T-cell (primary cell): ENCODE measurements at regions not wholly inside any gene's neighbourhood (a gene's known extent, or its start where the extent isn't known, plus 50 kb on each side); places are given as distances from the start of the nearest gene placed in this dataset.

Source experiments
- ATAC-seq, 4 experiments: fragments of 200-7000 bp in 3 of 4; fragments of 150-1000 bp in 1 of 4; cut with Tn5 transposase; replicated peaks in 1 of 4; 1 replicate in 3 of 4; 2 replicates in 1 of 4; pipeline ENCODE4 v1.10.0; 2021; ENCODE audit warnings: moderate library complexity in 3 of 4, mild to moderate bottlenecking in 2 of 4, moderate number of reproducible peaks in 1 of 4
- CTCF ChIA-PET, 2 donors: fragments of 300-600 bp; sonication (Branson Sonifier 250); formaldehyde crosslinking; loops; one replicate each; lab custom pipeline; 2022; ENCODE audit warnings: antibody characterized with exemption in 2 of 2; lab: Charles Lee
- POLR2A ChIA-PET, 2 donors: fragments of 300-600 bp; sonication (Branson Sonifier 250); formaldehyde crosslinking; loops; one replicate each; lab custom pipeline; 2022; ENCODE audit warnings: antibody characterized with exemption in 2 of 2; lab: Charles Lee
- DNase-seq, 35 experiments: peaks; one replicate each; pipeline versions ENCODE4 v3.0.0 to v3.0.0-alpha.2; 2013 to 2023
- H3K27ac ChIP-seq: one replicate; pipeline ENCODE4 v1.5.1; 2013; ENCODE audit warnings: low read length
- H3K27me3 ChIP-seq, 2 experiments: replicated peaks in 1 of 2; 1 replicate in 1 of 2; 2 replicates in 1 of 2; pipeline versions ENCODE4 v1.6.1 to v1.7.0; 2013; ENCODE audit warnings: low read length in 1 of 2, mixed read lengths in 1 of 2; ENCODE audit not compliant: control insufficient read depth in 2 of 2, insufficient read depth in 2 of 2; ENCODE audit errors: extremely low read depth in 1 of 2
- H3K36me3 ChIP-seq, 2 donors: 1 replicate in 1 of 2; 2 replicates in 1 of 2; pipeline versions ENCODE4 v1.6.1 to v1.7.0; 2013; ENCODE audit warnings: low read length in 1 of 2; ENCODE audit not compliant: control insufficient read depth in 2 of 2, insufficient read depth in 1 of 2; ENCODE audit errors: extremely low read depth in 1 of 2
- H3K4me1 ChIP-seq, 2 experiments: 1 replicate in 1 of 2; 2 replicates in 1 of 2; pipeline versions ENCODE4 v1.6.1 to v1.7.0; 2013; ENCODE audit warnings: low read length in 2 of 2, mixed read lengths in 1 of 2; ENCODE audit not compliant: insufficient read depth in 2 of 2, control insufficient read depth in 1 of 2; ENCODE audit errors: extremely low read depth in 1 of 2
- H3K4me3 ChIP-seq, 2 donors: 1 replicate in 1 of 2; 2 replicates in 1 of 2; pipeline versions ENCODE4 v1.5.1 to v1.7.0; 2013; ENCODE audit warnings: mild to moderate bottlenecking in 2 of 2, low read length in 1 of 2, moderate library complexity in 1 of 2; ENCODE audit not compliant: control insufficient read depth in 1 of 2; ENCODE audit errors: extremely low read depth in 1 of 2
- H3K9me3 ChIP-seq: 2 replicates; pipeline ENCODE4 v1.7.0; 2013
- H3K27ac Mint-ChIP-seq, 2 donors: one replicate each; pipeline ENCODE4 v1.8.0; 2020 to 2021; ENCODE audit warnings: mild to moderate bottlenecking in 2 of 2, mixed read lengths in 2 of 2
- H3K27me3 Mint-ChIP-seq, 2 donors: one replicate each; pipeline ENCODE4 v1.8.0; 2021 to 2022; ENCODE audit warnings: mixed read lengths in 2 of 2
- H3K36me3 Mint-ChIP-seq: one replicate; pipeline ENCODE4 v1.8.0; 2021; ENCODE audit warnings: mixed read lengths
- H3K4me1 Mint-ChIP-seq, 3 donors: one replicate each; pipeline ENCODE4 v1.8.0; 2020 to 2022; ENCODE audit warnings: mixed read lengths in 3 of 3, mild to moderate bottlenecking in 1 of 3
- H3K4me3 Mint-ChIP-seq, 3 donors: one replicate each; pipeline ENCODE4 v1.8.0; 2020 to 2022; ENCODE audit warnings: mild to moderate bottlenecking in 3 of 3, mixed read lengths in 3 of 3, moderate library complexity in 3 of 3
- H3K9me3 Mint-ChIP-seq, 3 donors: one replicate each; pipeline ENCODE4 v1.8.0; 2020 to 2022; ENCODE audit warnings: mixed read lengths in 3 of 3
- WGBS: methylation state at CpG from one replicate; pipeline ENCODE4 v1.1.5; 2013; ENCODE audit warnings: missing lambda C conversion rate; ENCODE audit not compliant: insufficient coverage; 5-methylcytosine and 5-hydroxymethylcytosine counted together

DNA sequence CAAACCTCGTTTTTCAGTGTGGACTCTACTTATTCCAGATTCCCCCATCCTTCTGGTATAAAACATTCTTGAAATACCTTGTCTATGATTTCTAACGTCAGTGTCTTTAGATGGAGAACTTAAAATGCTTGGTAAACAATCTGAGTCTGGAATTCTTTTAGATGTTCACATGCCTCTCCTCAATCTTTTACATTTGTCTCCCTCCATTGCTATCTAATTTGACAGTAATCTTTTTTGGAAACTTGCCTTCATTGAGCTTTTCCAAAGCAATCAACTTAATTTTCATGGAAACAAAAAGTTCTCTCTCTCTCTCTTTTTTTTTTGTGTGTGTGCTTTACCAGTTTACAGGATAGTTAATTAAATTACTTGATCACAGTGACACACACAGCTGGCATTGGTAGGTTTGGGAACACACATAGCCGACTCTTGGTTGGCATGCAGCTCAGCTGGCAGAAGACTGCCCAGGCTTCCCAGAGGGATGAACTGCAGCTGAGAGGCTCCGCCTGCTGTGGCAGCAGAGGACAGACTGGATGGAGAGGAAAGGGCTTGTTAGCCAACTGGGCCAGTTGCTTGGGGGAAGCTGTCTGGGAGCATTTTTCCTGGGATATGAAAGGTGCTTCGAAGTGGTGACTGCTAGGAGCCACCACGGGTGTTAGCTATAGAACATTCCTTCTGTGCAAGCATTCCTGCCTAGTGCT is 271.3 kb downstream of the ZSWIM6 start:
- H3K4me1 Mint-ChIP-seq: no peaks in the 10 kb centered on the region
- no peak overlapping the region for H3K27ac ChIP-seq
- POLR2A ChIA-PET: no interaction called here
- no peak overlapping the region for H3K4me3 ChIP-seq
- 91% methylated on average over 4 of the region's 6 CpGs for WGBS
- H3K27me3 Mint-ChIP-seq: peaks cover 4 to 25% of the 10 kb centered on the region in 2 donors
- H3K4me3 Mint-ChIP-seq: no peak overlapping the region
- DNase-seq: no peak
- no peaks in the 10 kb centered on the region for H3K9me3 ChIP-seq
- no peak overlapping the region for H3K27ac Mint-ChIP-seq
- no peaks in the 10 kb centered on the region for H3K4me1 ChIP-seq
- no peaks in the 10 kb centered on the region for H3K36me3 ChIP-seq
- no peaks in the 10 kb centered on the region for H3K9me3 Mint-ChIP-seq
- no peaks in the 10 kb centered on the region for H3K36me3 Mint-ChIP-seq
- ATAC-seq: no peak
- CTCF ChIA-PET: no interaction called here
- peaks cover 0 to 11% of the 10 kb centered on the region in 2 experiments for H3K27me3 ChIP-seq

DNA sequence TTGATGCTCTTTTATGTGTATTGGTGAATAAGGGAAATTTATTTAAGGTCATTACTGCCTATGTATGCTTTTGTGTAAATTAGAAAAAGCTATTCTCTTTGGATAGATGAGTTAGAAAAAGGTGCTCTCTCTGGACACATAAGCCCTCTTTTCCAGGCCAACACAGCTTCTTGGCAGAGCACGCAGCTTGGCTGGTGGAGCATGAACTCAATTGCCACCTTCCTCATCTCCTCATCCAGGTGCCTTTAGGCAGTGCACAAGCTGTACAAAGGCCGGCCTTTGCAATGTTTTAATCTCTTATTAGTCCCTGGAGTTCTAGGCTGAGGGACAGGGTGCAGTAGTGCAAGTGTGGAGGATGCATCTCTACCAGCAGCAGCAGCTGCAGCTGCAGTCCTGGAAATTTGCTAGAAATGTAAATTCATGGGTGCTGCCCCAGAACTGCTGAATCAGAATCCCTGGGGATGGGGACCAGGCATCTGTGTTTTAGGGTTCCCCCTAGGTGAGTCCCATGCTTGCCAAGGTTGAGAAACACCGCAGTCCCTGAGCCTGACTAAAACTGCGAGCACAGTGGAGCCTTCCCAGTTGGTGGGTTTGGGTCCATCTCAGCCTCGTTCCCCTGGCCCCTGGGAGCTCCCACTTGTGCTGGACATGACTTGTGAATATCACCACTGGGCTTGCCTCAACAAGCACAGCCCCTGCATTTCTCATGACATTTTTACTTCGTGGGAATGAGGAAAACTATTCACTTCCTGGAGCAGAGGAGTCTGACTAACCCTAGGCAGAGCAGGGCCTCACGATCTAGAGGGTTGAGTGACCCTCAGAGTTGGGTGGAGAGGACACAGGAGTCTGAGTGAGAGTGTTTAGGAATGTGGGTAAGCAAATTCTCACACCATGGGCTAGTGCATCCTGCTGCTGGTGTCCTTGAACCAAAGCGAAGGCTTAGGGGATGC is 272.3 kb downstream of the ZSWIM6 start:
- Histone ChIP-seq H3K9me3 (no peaks in the 10 kb centered on the region), H3K4me1 (no peaks in the 10 kb centered on the region), H3K27me3 (peaks cover 0 to 13% of the 10 kb centered on the region in 2 experiments), H3K36me3 (no peaks in the 10 kb centered on the region), H3K27ac (no peak overlapping the region), H3K4me3 (no peak overlapping the region)
- no peaks in the 10 kb centered on the region for H3K36me3 Mint-ChIP-seq
- POLR2A ChIA-PET: no interaction called here
- ATAC-seq (no peak), DNase-seq (no peak)
- H3K9me3 Mint-ChIP-seq: no peaks in the 10 kb centered on the region
- CTCF ChIA-PET: no interaction called here
- H3K4me3 Mint-ChIP-seq: no peak overlapping the region
- peaks cover 4 to 24% of the 10 kb centered on the region in 2 donors for H3K27me3 Mint-ChIP-seq
- 91% methylated on average over 4 of the region's 8 CpGs for WGBS
- H3K4me1 Mint-ChIP-seq: no peaks in the 10 kb centered on the region
- no peak overlapping the region for H3K27ac Mint-ChIP-seq

DNA sequence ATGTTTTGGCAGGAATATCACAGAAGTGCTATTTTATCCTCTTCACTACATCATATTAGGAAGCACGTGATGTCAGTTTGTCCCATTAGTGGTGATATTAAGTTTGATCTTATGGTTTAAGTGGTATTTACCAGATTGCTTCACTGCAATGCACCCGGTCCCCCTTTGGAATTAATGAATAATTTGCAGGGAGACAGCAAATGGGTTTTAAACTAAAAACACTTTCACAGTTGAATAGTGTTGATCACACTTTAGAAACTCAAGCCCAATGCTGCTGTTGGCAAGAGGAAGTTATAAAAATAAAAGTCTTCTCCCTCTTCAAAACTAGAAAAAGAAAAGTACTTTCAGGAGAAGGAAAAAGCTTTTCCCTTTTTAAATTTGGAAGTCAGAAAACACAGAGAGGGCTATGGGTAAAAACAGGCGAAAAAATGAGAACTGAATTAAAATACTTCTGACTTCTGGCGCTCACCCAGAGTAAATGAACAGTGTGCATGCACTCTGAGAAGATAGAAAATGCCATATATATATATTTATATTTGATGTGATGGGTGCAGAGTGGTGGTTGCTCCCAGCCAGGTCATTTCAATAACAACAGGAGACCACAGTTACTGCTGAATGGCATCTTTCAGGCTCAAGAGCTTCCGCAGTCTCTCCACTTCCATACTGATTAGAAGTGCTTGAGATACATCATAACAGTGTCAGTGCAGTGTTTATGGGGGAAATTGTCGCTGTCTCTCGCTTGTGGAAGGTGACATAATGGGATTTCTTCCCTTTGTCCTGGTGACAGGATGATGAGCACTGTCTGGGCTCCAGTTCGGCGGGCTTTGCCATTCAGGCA is 278.0 kb downstream of the ZSWIM6 start:
- Histone ChIP-seq H3K9me3 (no peaks in the 10 kb centered on the region), H3K36me3 (no peaks in the 10 kb centered on the region), H3K27ac (no peak overlapping the region), H3K4me1 (no peaks in the 10 kb centered on the region), H3K4me3 (no peak overlapping the region), H3K27me3 (peaks cover 0 to 7% of the 10 kb centered on the region in 2 experiments)
- Mint-ChIP-seq H3K9me3 (no peaks in the 10 kb centered on the region), H3K4me1 (no peaks in the 10 kb centered on the region), H3K27ac (no peak overlapping the region), H3K36me3 (no peaks in the 10 kb centered on the region), H3K4me3 (no peak overlapping the region), H3K27me3 (peaks cover 15 to 18% of the 10 kb centered on the region in 2 donors)
- CTCF ChIA-PET: no interaction called here
- ATAC-seq (no peak), DNase-seq (no peak)
- POLR2A ChIA-PET: no interaction called here
- WGBS: no CpG with 5 or more reads among the region's 9 CpGs

DNA sequence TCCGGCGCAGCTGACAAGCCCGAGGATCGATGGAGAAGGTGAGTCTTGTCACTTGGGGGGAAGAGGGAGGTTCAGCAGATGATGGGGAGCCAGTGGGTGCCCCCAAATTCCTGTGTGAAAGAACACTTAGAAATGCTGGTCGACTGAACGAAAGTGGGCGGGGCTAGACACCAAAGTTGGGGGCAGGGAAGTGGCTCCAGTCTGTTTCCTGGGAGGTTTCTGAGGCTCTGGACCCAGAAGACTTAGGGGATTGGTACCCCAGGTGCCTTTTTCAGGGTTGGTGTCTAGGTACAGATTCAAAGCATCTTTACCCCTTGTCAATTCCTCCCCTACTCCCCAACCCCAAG is 278.6 kb downstream of the ZSWIM6 start:
- no peaks in the 10 kb centered on the region for H3K4me1 ChIP-seq
- H3K9me3 ChIP-seq: no peaks in the 10 kb centered on the region
- Mint-ChIP-seq H3K4me3 (no peak overlapping the region), H3K27ac (no peak overlapping the region), H3K27me3 (peaks cover 15% of the 10 kb centered on the region in 2 donors), H3K9me3 (no peaks in the 10 kb centered on the region), H3K36me3 (no peaks in the 10 kb centered on the region), H3K4me1 (no peaks in the 10 kb centered on the region)
- 68% methylated on average over 5 of the region's 7 CpGs for WGBS
- ATAC-seq: no peak
- ChIA-PET POLR2A (no interaction called here), CTCF (no interaction called here)
- no peaks in the 10 kb centered on the region for H3K36me3 ChIP-seq
- no peak overlapping the region for H3K4me3 ChIP-seq
- no peak for DNase-seq
- peaks cover 0 to 9% of the 10 kb centered on the region in 2 experiments for H3K27me3 ChIP-seq
- H3K27ac ChIP-seq: no peak overlapping the region

DNA sequence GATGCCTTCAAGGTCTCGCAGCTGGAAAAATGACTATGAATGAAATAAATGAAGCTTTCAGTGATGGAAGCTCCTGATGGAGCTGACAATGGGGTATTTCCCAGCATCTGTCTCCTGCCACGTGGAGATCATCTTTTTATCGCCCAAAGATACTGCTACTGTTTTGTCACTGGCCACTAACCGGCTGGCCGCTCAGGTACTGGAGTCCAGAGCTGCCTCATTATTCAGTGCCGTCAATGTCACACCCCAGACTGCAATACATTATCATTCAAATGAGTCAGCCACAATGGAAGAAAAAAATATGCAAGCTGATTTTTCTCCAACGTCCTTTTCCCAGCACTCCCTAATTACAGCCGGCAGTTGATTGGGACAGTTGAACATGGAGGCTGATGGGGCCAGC is 280.4 kb downstream of the ZSWIM6 start:
- CTCF ChIA-PET: no interaction called here

DNA sequence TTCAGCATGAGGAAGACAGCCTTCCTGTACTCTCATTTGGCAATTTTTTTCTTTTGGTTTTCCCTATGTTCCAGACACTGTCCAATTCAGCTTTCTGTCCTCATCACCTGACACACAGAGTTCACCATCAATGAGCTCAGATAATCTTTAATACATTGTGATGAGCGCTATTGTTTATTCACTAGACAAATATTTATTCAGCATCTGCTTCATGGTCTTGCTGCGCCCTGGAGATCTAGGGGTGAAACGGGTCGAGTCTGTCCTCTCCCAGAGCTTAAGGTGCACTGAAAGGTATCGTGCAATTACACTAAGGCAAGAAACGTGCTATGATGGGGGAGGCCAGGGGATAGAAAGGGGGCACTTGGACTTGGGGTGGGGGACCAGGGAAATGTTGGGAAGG is 281.6 kb downstream of the ZSWIM6 start:
- Mint-ChIP-seq H3K4me3 (no peak overlapping the region), H3K9me3 (no peaks in the 10 kb centered on the region), H3K27ac (no peak overlapping the region), H3K27me3 (peaks cover 13 to 16% of the 10 kb centered on the region in 2 donors), H3K36me3 (no peaks in the 10 kb centered on the region), H3K4me1 (no peaks in the 10 kb centered on the region)
- H3K27me3 ChIP-seq: peaks cover 0 to 6% of the 10 kb centered on the region in 2 experiments
- no peak overlapping the region for H3K27ac ChIP-seq
- H3K4me3 ChIP-seq: no peak overlapping the region
- no peaks in the 10 kb centered on the region for H3K4me1 ChIP-seq
- WGBS: 75% methylated on average over 2 of the region's 6 CpGs
- ATAC-seq (no peak), DNase-seq (no peak)
- H3K36me3 ChIP-seq: no peaks in the 10 kb centered on the region
- H3K9me3 ChIP-seq: no peaks in the 10 kb centered on the region
- CTCF ChIA-PET: interaction anchor here in 1 of 2 donors (0.7 kb wide), 1 partner anchor 129 kb away, joined by 4 read pairs; no protein-coding TSS in a partner anchor
- POLR2A ChIA-PET: no interaction called here

More for the DNA sequence above, 280.4 kb downstream of the ZSWIM6 start:
- Histone ChIP-seq H3K36me3 (no peaks in the 10 kb centered on the region), H3K4me1 (no peaks in the 10 kb centered on the region), H3K9me3 (no peaks in the 10 kb centered on the region), H3K27ac (no peak overlapping the region), H3K4me3 (no peak overlapping the region), H3K27me3 (peaks cover 0 to 6% of the 10 kb centered on the region in 2 experiments)
- H3K27ac Mint-ChIP-seq: no peak overlapping the region
- DNase-seq (no peak), ATAC-seq (no peak)
- no peaks in the 10 kb centered on the region for H3K4me1 Mint-ChIP-seq
- no peak overlapping the region for H3K4me3 Mint-ChIP-seq
- WGBS: 81% methylated on average over 4 of the region's 8 CpGs
- H3K27me3 Mint-ChIP-seq: peaks cover 11 to 16% of the 10 kb centered on the region in 2 donors
- no peaks in the 10 kb centered on the region for H3K36me3 Mint-ChIP-seq
- POLR2A ChIA-PET: no interaction called here
- H3K9me3 Mint-ChIP-seq: no peaks in the 10 kb centered on the region
